IMR-90 (cell line): ENCODE measurements at regions not wholly inside any gene's neighbourhood (a gene's known extent, or its start where the extent isn't known, plus 50 kb on each side); places are given as distances from the start of the nearest gene placed in this dataset.

Source experiments
- ATAC-seq: fragments of 200-7000 bp; cut with Tn5 transposase; 2 replicates; pipeline ENCODE4 v1.9.1; 2020; ENCODE audit warnings: low read depth, mild to moderate bottlenecking, moderate library complexity
- BruUV-seq: library from RNA; stranded (reverse); fragments of 400-500 nt; replicated peaks from 2 replicates; lab custom pipeline; 2021; lab: Mats Ljungman, UMichigan
- CTCF ChIA-PET: fragments of 300-600 bp; formaldehyde crosslinking; extraction: SDS; loops from one replicate; lab custom pipeline; 2021; ENCODE audit warnings: antibody characterized with exemption; lab: Yijun Ruan, JAX
- POLR2A ChIA-PET: fragments of 300-600 bp; sonication (Branson Sonifier 250); formaldehyde crosslinking; loops from one replicate; lab custom pipeline; 2022; ENCODE audit warnings: antibody characterized with exemption; ENCODE audit not compliant: unreplicated experiment; lab: Charles Lee
- DNase-seq: peaks from one replicate; pipeline ENCODE4 v3.0.0; 2013
- H2AFZ ChIP-seq: replicated peaks from 2 replicates; pipeline ENCODE3; 2013; ENCODE audit warnings: low read length, mild to moderate bottlenecking; ENCODE audit not compliant: poor library complexity
- H2AK5ac ChIP-seq: 2 replicates; pipeline ENCODE4 v1.6.1; 2013; ENCODE audit warnings: low read depth, low read length, inconsistent platforms
- H2AK9ac ChIP-seq: replicated peaks from 2 replicates; pipeline ENCODE3; 2013; ENCODE audit warnings: mild to moderate bottlenecking, low read depth, low read length, moderate library complexity; ENCODE audit not compliant: poor library complexity
- H2BK120ac ChIP-seq: 2 replicates; pipeline ENCODE4 v1.6.1; 2013; ENCODE audit warnings: low read depth, low read length, inconsistent platforms
- H2BK15ac ChIP-seq: 3 replicates; pipeline ENCODE4 v1.6.1; 2013; ENCODE audit warnings: low read depth, low read length, inconsistent platforms
- H2BK20ac ChIP-seq: 2 replicates; pipeline ENCODE4 v1.6.1; 2013; ENCODE audit warnings: low read depth, mild to moderate bottlenecking, inconsistent platforms, low read length, moderate library complexity
- H2BK5ac ChIP-seq: 2 replicates; pipeline ENCODE4 v1.6.1; 2013; ENCODE audit warnings: mild to moderate bottlenecking, low read depth, low read length, inconsistent platforms; ENCODE audit not compliant: poor library complexity, severe bottlenecking
- H3K14ac ChIP-seq: replicated peaks from 2 replicates; pipeline ENCODE4 v1.6.1; 2013; ENCODE audit warnings: low read depth, low read length, inconsistent platforms
- H3K18ac ChIP-seq: 2 replicates; pipeline ENCODE4 v1.6.1; 2013; ENCODE audit warnings: low read depth, low read length, control low read depth
- H3K23ac ChIP-seq: 2 replicates; pipeline ENCODE4 v1.6.1; 2013; ENCODE audit warnings: low read depth, low read length, inconsistent platforms
- H3K27ac ChIP-seq: 2 replicates; pipeline ENCODE4 v1.5.1; 2013; ENCODE audit warnings: mild to moderate bottlenecking, control low read depth, low read length; ENCODE audit not compliant: insufficient read depth
- H3K27me3 ChIP-seq: 2 replicates; pipeline ENCODE4 v1.6.1; 2013; ENCODE audit warnings: low read length; ENCODE audit not compliant: control insufficient read depth, insufficient read depth
- H3K36me3 ChIP-seq: 2 replicates; pipeline ENCODE4 v1.6.1; 2013; ENCODE audit warnings: low read length, mixed read lengths; ENCODE audit not compliant: control insufficient read depth, insufficient read depth
- H3K4ac ChIP-seq: 2 replicates; pipeline ENCODE4 v1.6.1; 2013; ENCODE audit warnings: low read depth, low read length, inconsistent platforms
- H3K4me1 ChIP-seq: 2 replicates; pipeline ENCODE4 v1.6.1; 2013; ENCODE audit warnings: low read length, mixed read lengths; ENCODE audit not compliant: control insufficient read depth, insufficient read depth
- H3K4me2 ChIP-seq: 2 replicates; pipeline ENCODE4 v1.6.1; 2013; ENCODE audit warnings: low read depth, mild to moderate bottlenecking, control low read depth, low read length, moderate library complexity
- H3K4me3 ChIP-seq: 2 replicates; pipeline ENCODE4 v1.5.1; 2013; ENCODE audit warnings: low read depth, mild to moderate bottlenecking, control low read depth, low read length, moderate library complexity; ENCODE audit not compliant: insufficient read depth
- H3K56ac ChIP-seq: 2 replicates; pipeline ENCODE4 v1.6.1; 2013; ENCODE audit warnings: low read length, inconsistent platforms; ENCODE audit not compliant: insufficient read depth; ENCODE audit errors: extremely low read depth
- H3K79me1 ChIP-seq, 2 experiments: 2 replicates each; pipeline ENCODE4 v1.6.1; 2013; ENCODE audit warnings: low read length in 2 of 2, inconsistent platforms in 1 of 2, low read depth in 1 of 2
- H3K9ac ChIP-seq: 2 replicates; pipeline ENCODE4 v1.6.1; 2013; ENCODE audit warnings: low read depth, low read length, control low read depth
- H3K9me1 ChIP-seq: 2 replicates; pipeline ENCODE4 v1.6.1; 2013; ENCODE audit warnings: low read length, inconsistent platforms; ENCODE audit not compliant: insufficient read depth
- H3K9me3 ChIP-seq: 2 replicates; pipeline ENCODE4 v1.6.1; 2013; ENCODE audit warnings: low read length; ENCODE audit not compliant: control insufficient read depth, insufficient read depth
- H4K20me1 ChIP-seq: 2 replicates; pipeline ENCODE4 v1.6.1; 2013; ENCODE audit warnings: low read length, inconsistent platforms; ENCODE audit not compliant: insufficient read depth
- H4K5ac ChIP-seq: 2 replicates; pipeline ENCODE4 v1.6.1; 2013; ENCODE audit warnings: mild to moderate bottlenecking, low read depth, low read length, control low read depth
- H4K8ac ChIP-seq, 2 experiments: 2 replicates each; pipeline ENCODE4 v1.6.1; 2013; ENCODE audit warnings: low read depth in 2 of 2, low read length in 2 of 2, control low read depth in 1 of 2, inconsistent platforms in 1 of 2
- H4K91ac ChIP-seq: 2 replicates; pipeline ENCODE4 v1.6.1; 2013; ENCODE audit warnings: low read depth, low read length, inconsistent platforms; ENCODE audit not compliant: insufficient read depth
- BHLHE40 ChIP-seq: fragments of 150-350 bp; IDR thresholded peaks from 2 replicates; pipeline ENCODE4 v1.6.1; 2016; ENCODE audit warnings: mild to moderate bottlenecking, low read depth, low read length
- CHD1 ChIP-seq: IDR thresholded peaks from 2 replicates; pipeline ENCODE4 v1.6.1; 2012; ENCODE audit warnings: low read depth, low read length, improper control_type of control experiment
- CTCF ChIP-seq: conservative IDR thresholded peaks from 2 replicates; pipeline ENCODE4 v1.5.1; 2012; ENCODE audit warnings: mild to moderate bottlenecking, low read depth, low read length, improper control_type of control experiment
- ELK1 ChIP-seq: fragments of 150-350 bp; IDR thresholded peaks from 2 replicates; pipeline ENCODE4 v1.6.1; 2016; ENCODE audit warnings: low read depth, mild to moderate bottlenecking, low read length, moderate library complexity, borderline replicate concordance
- FOS ChIP-seq: fragments of 150-350 bp; IDR thresholded peaks from 2 replicates; pipeline ENCODE4 v1.6.1; 2016; ENCODE audit warnings: low read depth, low read length
- MAFK ChIP-seq: IDR thresholded peaks from 2 replicates; pipeline ENCODE4 v1.6.1; 2012; ENCODE audit warnings: low read depth, low read length, improper control_type of control experiment
- MAZ ChIP-seq: IDR thresholded peaks from 2 replicates; pipeline ENCODE4 v1.6.1; 2012; ENCODE audit warnings: low read depth, mild to moderate bottlenecking, low read length, improper control_type of control experiment, moderate library complexity, borderline replicate concordance
- MXI1 ChIP-seq: IDR thresholded peaks from 2 replicates; pipeline ENCODE4 v1.6.1; 2012; ENCODE audit warnings: low read depth, mild to moderate bottlenecking, low read length, moderate library complexity, borderline replicate concordance
- NFE2L2 ChIP-seq: fragments of 150-350 bp; IDR thresholded peaks from 2 replicates; pipeline ENCODE4 v1.6.1; 2016; ENCODE audit warnings: low read depth, mild to moderate bottlenecking, low read length
- POLR2A ChIP-seq: IDR thresholded peaks from 2 replicates; pipeline ENCODE4 v1.6.1; 2012; ENCODE audit warnings: mild to moderate bottlenecking, low read depth, low read length
- RAD21 ChIP-seq: IDR thresholded peaks from 2 replicates; pipeline ENCODE4 v1.6.1; 2012; ENCODE audit warnings: low read length, improper control_type of control experiment
- RFX5 ChIP-seq: IDR thresholded peaks from 2 replicates; pipeline ENCODE4 v1.8.0; 2012; ENCODE audit warnings: low read depth, mild to moderate bottlenecking, low read length, moderate library complexity
- SMC3 ChIP-seq: fragments of 150-350 bp; IDR thresholded peaks from 2 replicates; pipeline ENCODE4 v1.6.1; 2016; ENCODE audit warnings: low read depth, mild to moderate bottlenecking, antibody characterized with exemption, low read length, moderate library complexity
- USF2 ChIP-seq: fragments of 150-350 bp; IDR thresholded peaks from 2 replicates; pipeline ENCODE4 v1.6.1; 2017; ENCODE audit warnings: mild to moderate bottlenecking, antibody characterized with exemption, low read length, low read depth
- WGBS, 2 experiments: methylation state at CpG; one replicate each; pipeline versions ENCODE4 v1.1.5 to v1.1.7; 2013; ENCODE audit warnings: missing lambda C conversion rate in 2 of 2; ENCODE audit not compliant: insufficient read length in 1 of 2; ENCODE audit errors: extremely low coverage in 2 of 2; 5-methylcytosine and 5-hydroxymethylcytosine counted together
- dilution Hi-C: fragments of 300-500 bp; cut with HindIII; formaldehyde crosslinking; loops from one replicate; pipeline ENCODE4 v1.14.3; 2018; ENCODE audit warnings: low sequenced_read_pairs; ENCODE audit not compliant: unreplicated experiment
- in situ Hi-C: fragments of 300-500 bp; cut with MboI; formaldehyde crosslinking; loops from 3 replicates; pipeline ENCODE4 v1.14.3; 2019; ENCODE audit warnings: low sequenced_read_pairs, inconsistent platforms, mixed read lengths
- intact Hi-C: fragments of 100-400 bp; cut with micrococcal nuclease; formaldehyde crosslinking; loops from 2 replicates; pipeline ENCODE4 v1.10.0; 2022

DNA sequence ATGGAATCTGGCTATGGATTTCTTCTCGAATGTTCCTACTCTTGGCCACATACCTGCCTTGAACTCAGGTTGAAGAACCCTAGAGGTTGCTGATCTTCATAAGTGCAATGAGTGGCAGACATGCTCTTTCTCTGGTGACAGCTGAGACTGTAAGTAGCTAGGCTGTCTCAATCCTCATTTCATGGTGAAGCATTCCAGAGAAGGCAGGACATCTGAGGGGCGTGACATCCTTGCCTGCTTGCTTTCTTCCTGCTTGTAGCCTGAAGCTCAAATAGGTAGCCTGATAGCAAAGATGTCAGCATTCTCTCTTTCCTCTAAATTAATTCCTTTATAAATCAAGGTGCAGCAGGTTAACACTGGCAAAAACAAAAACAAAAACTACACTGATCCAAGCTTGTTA, 114.6 kb upstream of the MAGI3 start:
- H4K8ac ChIP-seq: no peak overlapping the region
- CTCF ChIA-PET: interaction anchor here (0.6 kb wide), 1 partner anchor 13 kb away, joined by 3 read pairs; no protein-coding TSS in a partner anchor
- no peak overlapping the region for H3K4ac ChIP-seq

More for the DNA sequence above, 114.6 kb upstream of the MAGI3 start:
- H2AK9ac ChIP-seq: no peak overlapping the region
- H2BK5ac ChIP-seq: no peak overlapping the region
- H2AK5ac ChIP-seq: no peak overlapping the region
- intact Hi-C loops: no loop called here
- H3K56ac ChIP-seq: no peak overlapping the region
- no peaks in the 10 kb centered on the region for H3K79me1 ChIP-seq
- no peak overlapping the region for H4K5ac ChIP-seq
- no peak overlapping the region for H2BK15ac ChIP-seq
- no peak overlapping the region for H3K4me2 ChIP-seq
- DNase-seq: no peak
- no peak for ATAC-seq
- no peak overlapping the region for H2BK120ac ChIP-seq
- no peaks in the 10 kb centered on the region for H3K9me3 ChIP-seq
- no peaks in the 10 kb centered on the region for H3K4me1 ChIP-seq
- H2AFZ ChIP-seq: no peak overlapping the region
- POLR2A ChIA-PET: no interaction called here
- in situ Hi-C loops: no loop called here
- H3K23ac ChIP-seq: no peak overlapping the region
- no peak overlapping the region for H4K91ac ChIP-seq
- H3K4me3 ChIP-seq: no peak overlapping the region
- H3K18ac ChIP-seq: no peak overlapping the region
- H4K20me1 ChIP-seq: no peaks in the 10 kb centered on the region
- 43% methylated on average over 1 of the region's 2 CpGs; no CpG with 5 or more reads in 1 of the 2 experiments for WGBS, 2 experiments
- dilution Hi-C loops: no loop called here
- TF ChIP-seq RAD21: no peak
- TF ChIP-seq ELK1: no peak
- TF ChIP-seq BHLHE40: no peak
- TF ChIP-seq MAZ: no peak
- no peak for TF ChIP-seq CHD1
- TF ChIP-seq USF2: no peak
- no peak for TF ChIP-seq POLR2A
- TF ChIP-seq CTCF: no peak
- TF ChIP-seq RFX5: no peak
- no peak for TF ChIP-seq NFE2L2
- TF ChIP-seq MXI1: no peak
- no peak for TF ChIP-seq FOS
- TF ChIP-seq SMC3: no peak
- TF ChIP-seq MAFK: no peak
- no TSS peak for BruUV-seq
- no peak overlapping the region for H3K9ac ChIP-seq
- peaks cover 3% of the 10 kb centered on the region; the same call in 1 of the 2 replicates for H3K27me3 ChIP-seq
- no peak overlapping the region for H3K14ac ChIP-seq
- no peak overlapping the region for H2BK20ac ChIP-seq
- no peaks in the 10 kb centered on the region for H3K36me3 ChIP-seq
- no peak overlapping the region for H3K27ac ChIP-seq
- H3K9me1 ChIP-seq: no peaks in the 10 kb centered on the region
